Lower leg skin (tissue), 4 donors: ENCODE measurements at regions not wholly inside any gene's neighbourhood (a gene's known extent, or its start where the extent isn't known, plus 50 kb on each side); places are given as distances from the start of the nearest gene placed in this dataset.
"Not testable (repeated sequence)": the region's sequence is repeated elsewhere in the genome, so short reads cannot be mapped to it uniquely, and the experiment has no call there.

ENCODE experiments used
- DNase-seq, 2 donors: peaks; one replicate each; pipeline ENCODE4 v3.0.0-alpha.2; 2019; ENCODE audit warnings: low spot score in 2 of 2
- H3K4me3 ChIP-seq: fragments of 200-600 bp; sonication (generic); 2 replicates; pipeline ENCODE4 v1.5.1; 2017; ENCODE audit warnings: mild to moderate bottlenecking, low read depth; ENCODE audit not compliant: poor library complexity, severe bottlenecking
- POLR2A ChIP-seq, 2 donors: fragments of 450-650 bp; IDR thresholded peaks; one replicate each; pipeline ENCODE4 v1.6.1; 2016 to 2017; ENCODE audit warnings: antibody characterized with exemption in 2 of 2, mild to moderate bottlenecking in 1 of 2, moderate library complexity in 1 of 2
- WGBS, 2 donors: methylation state at CpG; one replicate each; pipeline ENCODE4 v1.1.5; 2018; 5-methylcytosine and 5-hydroxymethylcytosine counted together
- intact Hi-C: fragments of 100-400 bp; cut with DNase I; formaldehyde crosslinking; loops from one replicate; pipeline ENCODE4 v1.15.0; 2023; ENCODE audit warnings: low total_unique reads
- TF ChIP-seq, protein P1 (sequence below), 3 donors: fragments of 450-650 bp; IDR thresholded peaks; one replicate each; pipeline ENCODE4 v1.5.1; 2016; ENCODE audit warnings: antibody characterized with exemption in 3 of 3, mild to moderate bottlenecking in 3 of 3, moderate library complexity in 2 of 3

DNA sequence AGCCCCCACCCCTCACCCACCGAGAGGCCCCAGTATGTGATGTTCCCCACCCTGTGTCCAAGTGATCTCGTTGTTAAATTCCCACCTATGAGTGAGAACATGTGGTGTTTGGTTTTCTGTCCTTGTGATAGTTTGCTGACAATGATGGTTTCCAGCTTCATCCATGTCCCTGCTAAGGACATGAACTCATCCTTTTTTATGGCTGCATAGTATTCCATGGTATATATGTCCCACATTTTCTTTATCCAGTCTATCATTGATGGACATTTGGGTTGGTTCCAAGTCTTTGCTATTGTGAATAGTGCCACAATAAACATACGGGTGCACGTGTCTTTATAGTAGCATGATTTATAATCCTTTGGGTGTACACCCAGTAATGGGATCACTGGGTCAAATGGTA is 79.2 kb downstream of the PXDC1 start:
- H3K4me3 ChIP-seq, intact Hi-C loops, DNase-seq: not testable (repeated sequence)
- WGBS, 2 donors, result 70 to 82% methylated on average over 4 of the region's 4 CpGs

DNA sequence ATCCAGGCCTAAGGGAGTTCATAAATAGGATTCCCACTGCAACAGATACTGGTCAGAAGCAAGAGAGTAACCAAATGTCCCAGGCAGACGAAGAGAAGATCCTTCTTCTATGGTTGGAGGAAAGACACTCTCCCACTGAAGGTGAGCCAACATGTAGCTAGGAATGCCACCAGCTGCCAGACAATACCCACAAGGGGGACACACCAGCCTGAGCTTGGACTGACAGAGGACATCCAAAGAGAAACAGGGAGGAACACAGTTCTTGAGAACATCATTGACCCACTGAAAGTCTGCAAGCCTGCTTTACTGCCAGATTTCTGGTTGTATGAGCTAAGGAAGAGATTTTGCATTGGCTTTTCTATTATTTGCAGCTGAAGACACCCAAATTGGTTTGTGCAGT is 80.1 kb downstream of the PXDC1 start:
- WGBS, 2 donors, result 86 to 100% methylated on average over 1 of the region's 1 CpG
- TF ChIP-seq POLR2A (IDR thresholded peaks at IDR 0.05), result no peak
- TF ChIP-seq, protein P1, sequence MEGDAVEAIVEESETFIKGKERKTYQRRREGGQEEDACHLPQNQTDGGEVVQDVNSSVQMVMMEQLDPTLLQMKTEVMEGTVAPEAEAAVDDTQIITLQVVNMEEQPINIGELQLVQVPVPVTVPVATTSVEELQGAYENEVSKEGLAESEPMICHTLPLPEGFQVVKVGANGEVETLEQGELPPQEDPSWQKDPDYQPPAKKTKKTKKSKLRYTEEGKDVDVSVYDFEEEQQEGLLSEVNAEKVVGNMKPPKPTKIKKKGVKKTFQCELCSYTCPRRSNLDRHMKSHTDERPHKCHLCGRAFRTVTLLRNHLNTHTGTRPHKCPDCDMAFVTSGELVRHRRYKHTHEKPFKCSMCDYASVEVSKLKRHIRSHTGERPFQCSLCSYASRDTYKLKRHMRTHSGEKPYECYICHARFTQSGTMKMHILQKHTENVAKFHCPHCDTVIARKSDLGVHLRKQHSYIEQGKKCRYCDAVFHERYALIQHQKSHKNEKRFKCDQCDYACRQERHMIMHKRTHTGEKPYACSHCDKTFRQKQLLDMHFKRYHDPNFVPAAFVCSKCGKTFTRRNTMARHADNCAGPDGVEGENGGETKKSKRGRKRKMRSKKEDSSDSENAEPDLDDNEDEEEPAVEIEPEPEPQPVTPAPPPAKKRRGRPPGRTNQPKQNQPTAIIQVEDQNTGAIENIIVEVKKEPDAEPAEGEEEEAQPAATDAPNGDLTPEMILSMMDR (IDR thresholded peaks at IDR 0.05), result no peak
- DNase-seq, result no peak
- no peak overlapping the region for H3K4me3 ChIP-seq
- intact Hi-C loops, result no loop called here

DNA sequence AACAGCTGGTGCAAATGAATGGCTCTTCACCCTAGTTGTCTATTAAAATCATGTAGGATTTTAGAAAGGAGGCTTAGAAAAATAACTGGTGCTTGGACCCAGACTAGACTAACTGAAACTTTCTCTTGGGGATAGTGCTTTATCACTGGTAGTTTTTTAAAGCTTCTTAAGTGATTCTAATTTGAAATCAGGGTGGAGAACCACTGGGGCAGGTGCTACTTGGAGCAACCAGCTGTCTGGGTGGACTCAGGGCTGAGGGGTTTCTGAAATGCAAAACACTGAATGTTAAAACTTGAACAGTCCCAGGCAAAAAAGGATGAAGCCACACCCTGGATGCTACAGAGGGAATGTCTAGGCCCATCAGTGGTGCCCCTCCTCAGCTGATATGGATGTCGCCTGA is 81.2 kb downstream of the PXDC1 start:
- TF ChIP-seq, protein P1 (IDR thresholded peaks at IDR 0.05), result no peak
- no peak for TF ChIP-seq POLR2A (IDR thresholded peaks at IDR 0.05)
- no peak for DNase-seq
- WGBS, 2 donors, result 90 to 100% methylated on average over 1 of the region's 1 CpG
- no peak overlapping the region for H3K4me3 ChIP-seq
- intact Hi-C loops, result no loop called here

DNA sequence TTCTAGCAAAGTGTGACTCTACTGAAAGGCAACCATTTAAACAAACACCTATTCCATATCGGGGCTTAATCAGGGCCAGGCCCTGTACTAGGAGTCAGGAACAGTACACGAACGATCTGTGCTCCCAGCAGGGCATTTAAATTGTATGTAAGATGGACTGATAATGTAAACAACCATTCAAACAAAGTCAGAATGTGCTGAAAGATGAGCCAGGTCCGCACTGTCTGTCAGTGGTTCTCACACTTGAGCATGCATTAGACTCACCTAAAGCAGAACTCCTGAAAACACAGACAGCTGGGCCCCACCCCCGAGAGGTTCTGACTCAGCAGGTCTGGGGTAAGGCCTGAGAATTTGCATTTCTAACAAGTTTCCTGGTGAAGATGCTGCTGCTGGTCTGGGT is 81.6 kb downstream of the PXDC1 start:
- TF ChIP-seq, protein P1 (IDR thresholded peaks at IDR 0.05), result no peak
- no peak for TF ChIP-seq POLR2A (IDR thresholded peaks at IDR 0.05)
- intact Hi-C loops, result no loop called here
- no peak for DNase-seq
- H3K4me3 ChIP-seq, result no peak overlapping the region
- 77 to 78% methylated on average over 5 of the region's 5 CpGs for WGBS, 2 donors

DNA sequence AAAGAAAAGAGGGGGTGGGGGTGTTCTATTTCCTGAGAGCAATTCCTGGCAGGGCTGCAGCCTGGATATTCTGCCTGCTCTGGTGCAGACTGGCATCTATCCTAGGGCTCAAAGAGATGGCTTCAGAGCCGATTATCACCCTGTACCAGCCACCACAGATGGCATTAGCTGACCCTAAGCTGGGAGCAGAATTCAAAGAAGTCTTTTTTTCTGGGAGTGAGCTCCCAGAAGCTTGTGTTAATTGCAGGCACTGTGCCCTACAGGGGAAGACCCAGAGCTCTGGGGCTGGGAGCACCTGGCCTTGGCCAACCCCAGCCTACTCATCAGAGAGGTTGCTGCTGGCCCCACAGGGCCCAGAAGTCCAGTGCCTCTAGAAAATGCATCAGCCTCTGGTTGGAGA is 85.9 kb downstream of the PXDC1 start:
- no peak overlapping the region for H3K4me3 ChIP-seq
- no peak for TF ChIP-seq POLR2A (IDR thresholded peaks at IDR 0.05)
- TF ChIP-seq, protein P1 (IDR thresholded peaks at IDR 0.05), result no peak
- intact Hi-C loops, result no loop called here
- 63 to 71% methylated on average over 1 of the region's 1 CpG for WGBS, 2 donors
- DNase-seq, result no peak

- no peak for TF ChIP-seq POLR2A (IDR thresholded peaks at IDR 0.05)
- TF ChIP-seq, protein P1 (IDR thresholded peaks at IDR 0.05), result no peak
- WGBS, 2 donors, result 75 to 86% methylated on average over 8 of the region's 8 CpGs
- no peak for DNase-seq
- intact Hi-C loops, result no loop called here
- no peak overlapping the region for H3K4me3 ChIP-seq
These were observed 86.9 kb downstream of the PXDC1 start for GRCh38 chr6:3664625-3665041.
